ENCODE measurements at regions not wholly inside any gene's neighbourhood (a gene's known extent, or its start where the extent isn't known, plus 50 kb on each side); places are given as distances from the start of the nearest gene placed in this dataset.

DNA sequence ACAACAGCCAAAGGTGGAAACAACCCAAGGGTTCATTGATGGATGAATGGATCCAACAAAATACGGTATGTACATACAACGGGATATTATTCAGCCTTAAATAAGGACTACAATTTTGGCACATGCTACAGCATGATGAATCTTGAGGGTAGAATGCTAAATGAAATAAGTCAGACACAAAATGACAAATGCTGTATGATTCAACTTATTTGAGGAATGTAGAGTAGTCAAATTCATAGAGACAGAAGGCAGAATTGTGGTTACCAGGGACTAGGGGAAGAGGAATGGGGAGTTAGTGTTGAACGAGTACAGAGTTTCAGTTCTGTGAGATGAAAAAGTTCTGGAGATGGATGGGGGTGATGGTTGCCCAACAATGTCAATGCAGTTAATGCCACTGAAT lies 118.0 kb upstream of the PAXBP1 start:
- Histone ChIP-seq H3K4me3 (ENCODE audit: control insufficient read depth in 2 of 3, extremely low read depth in 1 of 3, insufficient read depth in 2 of 3, low read depth in 1 of 3, low read length in 3 of 3) (no peak overlapping the region), H3K9me3 (ENCODE audit: control insufficient read depth, low read depth, low read length) (no peaks in the 10 kb centered on the region), H4K20me1 (ENCODE audit: control insufficient read depth, extremely low read depth, insufficient read depth, low read length) (no peaks in the 10 kb centered on the region), H3K36me3 (ENCODE audit: control insufficient read depth in 2 of 2, extremely low read depth in 1 of 2, insufficient read depth in 2 of 2, low read length in 2 of 2) (no peaks in the 10 kb centered on the region), H3K27ac (ENCODE audit: control insufficient read depth, insufficient read depth, low read length) (no peak overlapping the region), H3K79me2 (ENCODE audit: control insufficient read depth, insufficient read depth, low read length) (no peaks in the 10 kb centered on the region), H2AFZ (ENCODE audit: control insufficient read depth, low read length) (no peak overlapping the region), H3K4me1 (ENCODE audit: control insufficient read depth, extremely low read depth, insufficient read depth, low read length) (no peaks in the 10 kb centered on the region), H3K27me3 (ENCODE audit: control insufficient read depth, extremely low read depth, insufficient read depth, low read length) (no peaks in the 10 kb centered on the region), H3K4me2 (ENCODE audit: control insufficient read depth, extremely low read depth, insufficient read depth, low read depth, low read length) (no peak overlapping the region), H3K9me1 (ENCODE audit: control insufficient read depth, extremely low read depth, insufficient read depth, low read length) (no peaks in the 10 kb centered on the region), H3K9ac (ENCODE audit: control insufficient read depth, extremely low read depth, insufficient read depth, low read length) (no peak overlapping the region)
- FAIRE-seq = no peak
- dilution Hi-C loops (cut with MboI; ENCODE audit: extremely low pct_ligation_motif_present, low sequenced_read_pairs) = no loop called here
- no peak for TF ChIP-seq EZH2 (IDR thresholded peaks at IDR 0.05; ENCODE audit: low read length)
- TF ChIP-seq, protein P1, sequence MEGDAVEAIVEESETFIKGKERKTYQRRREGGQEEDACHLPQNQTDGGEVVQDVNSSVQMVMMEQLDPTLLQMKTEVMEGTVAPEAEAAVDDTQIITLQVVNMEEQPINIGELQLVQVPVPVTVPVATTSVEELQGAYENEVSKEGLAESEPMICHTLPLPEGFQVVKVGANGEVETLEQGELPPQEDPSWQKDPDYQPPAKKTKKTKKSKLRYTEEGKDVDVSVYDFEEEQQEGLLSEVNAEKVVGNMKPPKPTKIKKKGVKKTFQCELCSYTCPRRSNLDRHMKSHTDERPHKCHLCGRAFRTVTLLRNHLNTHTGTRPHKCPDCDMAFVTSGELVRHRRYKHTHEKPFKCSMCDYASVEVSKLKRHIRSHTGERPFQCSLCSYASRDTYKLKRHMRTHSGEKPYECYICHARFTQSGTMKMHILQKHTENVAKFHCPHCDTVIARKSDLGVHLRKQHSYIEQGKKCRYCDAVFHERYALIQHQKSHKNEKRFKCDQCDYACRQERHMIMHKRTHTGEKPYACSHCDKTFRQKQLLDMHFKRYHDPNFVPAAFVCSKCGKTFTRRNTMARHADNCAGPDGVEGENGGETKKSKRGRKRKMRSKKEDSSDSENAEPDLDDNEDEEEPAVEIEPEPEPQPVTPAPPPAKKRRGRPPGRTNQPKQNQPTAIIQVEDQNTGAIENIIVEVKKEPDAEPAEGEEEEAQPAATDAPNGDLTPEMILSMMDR (optimal IDR thresholded peaks at IDR 0.05 in 1 of 3, IDR thresholded peaks at IDR 0.05 in 1 of 3, conservative IDR thresholded peaks at IDR 0.05 in 1 of 3; ENCODE audit: extremely low read depth in 1 of 3, insufficient read depth in 2 of 3, low read length in 3 of 3) = no peak
- DNase-seq (ENCODE audit: low read depth, low spot score) = no peak

DNA sequence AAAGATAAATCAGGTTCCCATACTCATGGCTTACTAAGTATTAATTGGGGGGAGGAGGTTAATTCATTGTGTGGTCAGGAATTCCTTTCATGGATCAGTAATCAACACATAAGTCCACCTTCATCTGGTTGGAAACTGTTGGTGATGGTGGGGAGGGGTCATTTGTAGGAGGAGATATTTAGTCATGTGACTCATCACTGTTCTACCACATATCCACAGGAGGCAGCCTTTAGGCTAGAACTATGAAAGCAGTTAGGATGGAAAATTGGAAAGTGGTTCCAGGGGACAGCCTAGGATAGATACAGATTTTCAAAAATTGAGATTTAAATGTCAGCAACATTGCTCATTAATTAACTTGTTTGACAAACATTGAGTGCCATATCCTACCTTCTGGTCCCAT lies 122.8 kb upstream of the PAXBP1 start:
- Histone ChIP-seq H3K9ac (ENCODE audit: control insufficient read depth, extremely low read depth, insufficient read depth, low read length) (no peak overlapping the region), H3K4me1 (ENCODE audit: control insufficient read depth, extremely low read depth, insufficient read depth, low read length) (no peaks in the 10 kb centered on the region), H2AFZ (ENCODE audit: control insufficient read depth, low read length) (no peak overlapping the region), H3K9me3 (ENCODE audit: control insufficient read depth, low read depth, low read length) (no peaks in the 10 kb centered on the region), H3K9me1 (ENCODE audit: control insufficient read depth, extremely low read depth, insufficient read depth, low read length) (no peaks in the 10 kb centered on the region), H3K4me2 (ENCODE audit: control insufficient read depth, extremely low read depth, insufficient read depth, low read depth, low read length) (no peak overlapping the region), H3K27ac (ENCODE audit: control insufficient read depth, insufficient read depth, low read length) (no peak overlapping the region), H4K20me1 (ENCODE audit: control insufficient read depth, extremely low read depth, insufficient read depth, low read length) (no peaks in the 10 kb centered on the region), H3K4me3 (ENCODE audit: control insufficient read depth in 2 of 3, extremely low read depth in 1 of 3, insufficient read depth in 2 of 3, low read depth in 1 of 3, low read length in 3 of 3) (no peak overlapping the region), H3K36me3 (ENCODE audit: control insufficient read depth in 2 of 2, extremely low read depth in 1 of 2, insufficient read depth in 2 of 2, low read length in 2 of 2) (no peaks in the 10 kb centered on the region), H3K27me3 (ENCODE audit: control insufficient read depth, extremely low read depth, insufficient read depth, low read length) (no peaks in the 10 kb centered on the region), H3K79me2 (ENCODE audit: control insufficient read depth, insufficient read depth, low read length) (no peaks in the 10 kb centered on the region)
- DNase-seq (ENCODE audit: low read depth, low spot score) (no peak), FAIRE-seq (no peak)
- dilution Hi-C loops (cut with MboI; ENCODE audit: extremely low pct_ligation_motif_present, low sequenced_read_pairs) = no loop called here
- TF ChIP-seq, protein P1 (optimal IDR thresholded peaks at IDR 0.05 in 1 of 3, IDR thresholded peaks at IDR 0.05 in 1 of 3, conservative IDR thresholded peaks at IDR 0.05 in 1 of 3; ENCODE audit: extremely low read depth in 1 of 3, insufficient read depth in 2 of 3, low read length in 3 of 3) = no peak
- no peak for TF ChIP-seq EZH2 (IDR thresholded peaks at IDR 0.05; ENCODE audit: low read length)

All from keratinocyte (primary cell).